Activated CD8-positive, alpha-beta T cell treated with anti-CD3 and anti-CD28 coated beads for 36 hours (primary cell): ENCODE measurements at regions not wholly inside any gene's neighbourhood (a gene's known extent, or its start where the extent isn't known, plus 50 kb on each side); places are given as distances from the start of the nearest gene placed in this dataset.

Experiments
- ATAC-seq: fragments of 200-7000 bp; cut with Tn5 transposase; one replicate; pipeline ENCODE4 v1.10.0; 2021; ENCODE audit warnings: mild to moderate bottlenecking, moderate library complexity
- CTCF ChIA-PET: fragments of 350-600 bp; sonication (Branson Sonifier 250); formaldehyde crosslinking; loops from one replicate; lab custom pipeline; 2021; ENCODE audit warnings: antibody characterized with exemption; lab: Charles Lee
- POLR2A ChIA-PET: fragments of 350-600 bp; sonication (Branson Sonifier 250); formaldehyde crosslinking; loops from one replicate; lab custom pipeline; 2021; ENCODE audit warnings: antibody characterized with exemption; lab: Charles Lee
- DNase-seq: peaks from one replicate; pipeline ENCODE4 v3.0.0-alpha.2; 2020
- H3K27ac Mint-ChIP-seq: one replicate; pipeline ENCODE4 v1.8.0; 2021; ENCODE audit warnings: mild to moderate bottlenecking, mixed read lengths
- H3K27me3 Mint-ChIP-seq: one replicate; pipeline ENCODE4 v1.8.0; 2021; ENCODE audit warnings: mixed read lengths
- H3K36me3 Mint-ChIP-seq: one replicate; pipeline ENCODE4 v1.8.0; 2021; ENCODE audit warnings: low read depth, mixed read lengths
- H3K4me1 Mint-ChIP-seq: one replicate; pipeline ENCODE4 v1.8.0; 2021; ENCODE audit warnings: low read depth, mixed read lengths
- H3K4me3 Mint-ChIP-seq: one replicate; pipeline ENCODE4 v1.8.0; 2021; ENCODE audit warnings: mild to moderate bottlenecking, moderate library complexity, mixed read lengths
- H3K9me3 Mint-ChIP-seq: one replicate; pipeline ENCODE4 v1.8.0; 2021; ENCODE audit warnings: mixed read lengths
- CTCF ChIP-seq: fragments of 200-600 bp; IDR thresholded peaks from one replicate; pipeline ENCODE4 v1.8.0; 2022; ENCODE audit warnings: antibody characterized with exemption, mild to moderate bottlenecking
- intact Hi-C: fragments of 100-400 bp; cut with micrococcal nuclease; formaldehyde crosslinking; loops from one replicate; pipeline ENCODE4 v1.10.0; 2022

GRCh38 chr4:175447016-175447415, 365.0 kb downstream of the GPM6A start:
- ChIA-PET POLR2A (no interaction called here), CTCF (no interaction called here)
- Mint-ChIP-seq H3K4me1 (no peaks in the 10 kb centered on the region), H3K27me3 (no peaks in the 10 kb centered on the region), H3K27ac (no peak overlapping the region), H3K36me3 (no peaks in the 10 kb centered on the region), H3K9me3 (no peaks in the 10 kb centered on the region), H3K4me3 (no peak overlapping the region)
- ATAC-seq (no peak), DNase-seq (no peak)
- intact Hi-C loops: no loop called here
- no peak for TF ChIP-seq CTCF

- ATAC-seq (no peak), DNase-seq (no peak)
- CTCF ChIA-PET: no interaction called here
- POLR2A ChIA-PET: no interaction called here
- no peaks in the 10 kb centered on the region for H3K9me3 Mint-ChIP-seq
- no peaks in the 10 kb centered on the region for H3K36me3 Mint-ChIP-seq
- no peaks in the 10 kb centered on the region for H3K27me3 Mint-ChIP-seq
- intact Hi-C loops: no loop called here
- H3K4me1 Mint-ChIP-seq: no peaks in the 10 kb centered on the region
- no peak for TF ChIP-seq CTCF
- no peak overlapping the region for H3K4me3 Mint-ChIP-seq
- H3K27ac Mint-ChIP-seq: no peak overlapping the region
These were observed 361.6 kb downstream of the GPM6A start for GRCh38 chr4:175450446-175450845.

- Mint-ChIP-seq H3K36me3 (no peaks in the 10 kb centered on the region), H3K27ac (no peak overlapping the region), H3K27me3 (no peaks in the 10 kb centered on the region), H3K4me3 (no peak overlapping the region), H3K4me1 (no peaks in the 10 kb centered on the region), H3K9me3 (no peaks in the 10 kb centered on the region)
- no peak for TF ChIP-seq CTCF
- intact Hi-C loops: no loop called here
- DNase-seq (no peak), ATAC-seq (no peak)
- POLR2A ChIA-PET: no interaction called here
- CTCF ChIA-PET: no interaction called here
These were observed 360.7 kb downstream of the GPM6A start for GRCh38 chr4:175451238-175451965.

- CTCF ChIA-PET: no interaction called here
These were observed 358.6 kb downstream of the GPM6A start for GRCh38 chr4:175453456-175453855.

More at GRCh38 chr4:175453456-175453855, 358.6 kb downstream of the GPM6A start:
- DNase-seq: no peak
- Mint-ChIP-seq H3K9me3 (no peaks in the 10 kb centered on the region), H3K27ac (no peak overlapping the region), H3K27me3 (no peaks in the 10 kb centered on the region), H3K4me3 (no peak overlapping the region), H3K4me1 (no peaks in the 10 kb centered on the region), H3K36me3 (no peaks in the 10 kb centered on the region)
- ATAC-seq: no peak
- POLR2A ChIA-PET: no interaction called here
- intact Hi-C loops: no loop called here
- TF ChIP-seq CTCF: no peak
